ENCODE measurements at regions not wholly inside any gene's neighbourhood (a gene's known extent, or its start where the extent isn't known, plus 50 kb on each side); places are given as distances from the start of the nearest gene placed in this dataset.

GRCh38 chr11:104650234-104650633 lies 248.0 kb downstream of the CASP12 start:
- intact Hi-C loops (cut with DNase I): no loop called here
- WGBS: 95% methylated on average over 5 of the region's 5 CpGs
- no peak overlapping the region for H3K4me3 ChIP-seq
- TF ChIP-seq EP300 (IDR thresholded peaks at IDR 0.05): no peak
- TF ChIP-seq CTCF (IDR thresholded peaks at IDR 0.05): no peak
- no peak for TF ChIP-seq POLR2AphosphoS5 (IDR thresholded peaks at IDR 0.05)
- TF ChIP-seq POLR2A (IDR thresholded peaks at IDR 0.05; ENCODE audit: low read depth): no peak
- no peaks in the 10 kb centered on the region for H3K4me1 ChIP-seq
- no peak overlapping the region for H3K27ac ChIP-seq (replicated peaks in 1 of 4)
- H3K9me3 ChIP-seq: no peaks in the 10 kb centered on the region
- no peaks in the 10 kb centered on the region for H3K27me3 ChIP-seq
- no peak for DNase-seq (ENCODE audit: extremely low spot score)
- no peaks in the 10 kb centered on the region for H3K36me3 ChIP-seq

- Histone ChIP-seq H3K36me3 (no peaks in the 10 kb centered on the region), H3K27ac (replicated peaks in 1 of 4) (no peak overlapping the region), H3K4me1 (no peaks in the 10 kb centered on the region), H3K4me3 (no peak overlapping the region), H3K27me3 (no peaks in the 10 kb centered on the region), H3K9me3 (no peaks in the 10 kb centered on the region)
- 38% methylated on average over 1 of the region's 1 CpG for WGBS
- DNase-seq (ENCODE audit: extremely low spot score): no peak
- intact Hi-C loops (cut with DNase I): no loop called here
- TF ChIP-seq POLR2A (IDR thresholded peaks at IDR 0.05; ENCODE audit: low read depth): no peak
- no peak for TF ChIP-seq CTCF (IDR thresholded peaks at IDR 0.05)
- TF ChIP-seq POLR2AphosphoS5 (IDR thresholded peaks at IDR 0.05): no peak
- TF ChIP-seq EP300 (IDR thresholded peaks at IDR 0.05): no peak
Measured at GRCh38 chr11:104649002-104649401, 249.3 kb downstream of the CASP12 start.

- DNase-seq (ENCODE audit: extremely low spot score): no peak
- H3K27ac ChIP-seq (replicated peaks in 1 of 4): no peak overlapping the region
- intact Hi-C loops (cut with DNase I): no loop called here
- WGBS: 85% methylated on average over 2 of the region's 2 CpGs
- H3K9me3 ChIP-seq: no peaks in the 10 kb centered on the region
- TF ChIP-seq EP300 (IDR thresholded peaks at IDR 0.05) (no peak), POLR2AphosphoS5 (IDR thresholded peaks at IDR 0.05) (no peak), CTCF (IDR thresholded peaks at IDR 0.05) (no peak), POLR2A (IDR thresholded peaks at IDR 0.05; ENCODE audit: low read depth) (no peak)
- no peaks in the 10 kb centered on the region for H3K4me1 ChIP-seq
- H3K4me3 ChIP-seq: no peak overlapping the region
- no peaks in the 10 kb centered on the region for H3K36me3 ChIP-seq
- no peaks in the 10 kb centered on the region for H3K27me3 ChIP-seq
Measured at GRCh38 chr11:104645261-104646222, 252.7 kb downstream of the CASP12 start.

- Histone ChIP-seq H3K9me3 (no peaks in the 10 kb centered on the region), H3K27ac (replicated peaks in 1 of 4) (no peak overlapping the region), H3K27me3 (no peaks in the 10 kb centered on the region), H3K36me3 (no peaks in the 10 kb centered on the region), H3K4me3 (no peak overlapping the region), H3K4me1 (no peaks in the 10 kb centered on the region)
- WGBS: 87% methylated on average over 2 of the region's 2 CpGs
- no peak for TF ChIP-seq POLR2A (IDR thresholded peaks at IDR 0.05; ENCODE audit: low read depth)
- TF ChIP-seq POLR2AphosphoS5 (IDR thresholded peaks at IDR 0.05): no peak
- no peak for TF ChIP-seq EP300 (IDR thresholded peaks at IDR 0.05)
- TF ChIP-seq CTCF (IDR thresholded peaks at IDR 0.05): no peak
- intact Hi-C loops (cut with DNase I): no loop called here
- DNase-seq (ENCODE audit: extremely low spot score): no peak
Measured at GRCh38 chr11:104637662-104638170, 260.5 kb downstream of the CASP12 start.

Measured in esophagus muscularis mucosa (tissue), 4 donors.